SK-N-SH (cell line): ENCODE measurements at regions not wholly inside any gene's neighbourhood (a gene's known extent, or its start where the extent isn't known, plus 50 kb on each side); places are given as distances from the start of the nearest gene placed in this dataset.

ENCODE experiments used
- EP300 ChIP-seq, 2 experiments: IDR thresholded peaks; 2 replicates each; pipeline versions ENCODE4 v1.4.0 to v1.6.1; 2012; ENCODE audit warnings: borderline replicate concordance in 1 of 2, low read depth in 1 of 2, low read length in 1 of 2
- FOXM1 ChIP-seq: IDR thresholded peaks from 2 replicates; pipeline ENCODE4 v1.4.0; 2012; ENCODE audit warnings: low read depth, mild to moderate bottlenecking
- REST ChIP-seq: IDR thresholded peaks from 2 replicates; pipeline ENCODE4 v1.6.1; 2012; ENCODE audit warnings: mild to moderate bottlenecking, low read depth, low read length, moderate library complexity
- TF ChIP-seq, protein P1 (sequence below): fragments of 200-600 bp; sonication (generic); IDR thresholded peaks from 2 replicates; pipeline ENCODE4 v1.6.1; 2017; ENCODE audit warnings: antibody characterized with exemption, mild to moderate bottlenecking, moderate library complexity

DNA sequence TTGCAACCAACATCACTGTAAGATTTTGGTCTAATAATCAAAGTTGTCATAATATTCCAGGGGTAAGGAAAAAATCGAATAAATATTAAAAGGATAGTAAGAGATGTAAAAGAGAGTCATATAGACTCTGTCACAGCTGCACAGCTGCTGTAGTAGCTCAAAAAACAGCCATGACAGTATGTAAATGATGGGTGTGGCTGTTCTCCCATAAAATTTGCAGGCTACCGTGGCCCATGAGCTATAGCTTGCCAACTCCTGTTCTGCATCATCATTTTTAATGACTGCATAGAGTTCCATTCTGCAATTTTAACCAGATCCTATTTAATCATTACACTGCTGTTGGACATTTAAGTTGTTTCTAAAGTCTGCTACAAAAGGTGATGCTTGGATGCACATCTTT lies 450.5 kb upstream of the MPDZ start:
- no peak for TF ChIP-seq REST
- TF ChIP-seq EP300 (IDR thresholded peaks at IDR 0.05; ENCODE audit: borderline replicate concordance in 1 of 2, low read depth in 1 of 2, low read length in 1 of 2) = no peak
- TF ChIP-seq, protein P1, sequence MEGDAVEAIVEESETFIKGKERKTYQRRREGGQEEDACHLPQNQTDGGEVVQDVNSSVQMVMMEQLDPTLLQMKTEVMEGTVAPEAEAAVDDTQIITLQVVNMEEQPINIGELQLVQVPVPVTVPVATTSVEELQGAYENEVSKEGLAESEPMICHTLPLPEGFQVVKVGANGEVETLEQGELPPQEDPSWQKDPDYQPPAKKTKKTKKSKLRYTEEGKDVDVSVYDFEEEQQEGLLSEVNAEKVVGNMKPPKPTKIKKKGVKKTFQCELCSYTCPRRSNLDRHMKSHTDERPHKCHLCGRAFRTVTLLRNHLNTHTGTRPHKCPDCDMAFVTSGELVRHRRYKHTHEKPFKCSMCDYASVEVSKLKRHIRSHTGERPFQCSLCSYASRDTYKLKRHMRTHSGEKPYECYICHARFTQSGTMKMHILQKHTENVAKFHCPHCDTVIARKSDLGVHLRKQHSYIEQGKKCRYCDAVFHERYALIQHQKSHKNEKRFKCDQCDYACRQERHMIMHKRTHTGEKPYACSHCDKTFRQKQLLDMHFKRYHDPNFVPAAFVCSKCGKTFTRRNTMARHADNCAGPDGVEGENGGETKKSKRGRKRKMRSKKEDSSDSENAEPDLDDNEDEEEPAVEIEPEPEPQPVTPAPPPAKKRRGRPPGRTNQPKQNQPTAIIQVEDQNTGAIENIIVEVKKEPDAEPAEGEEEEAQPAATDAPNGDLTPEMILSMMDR = no peak
- no peak for TF ChIP-seq FOXM1
